Fibroblast of mammary gland (primary cell): ENCODE measurements at regions not wholly inside any gene's neighbourhood (a gene's known extent, or its start where the extent isn't known, plus 50 kb on each side); places are given as distances from the start of the nearest gene placed in this dataset.

Experiments
- DNase-seq: peaks from one replicate; pipeline ENCODE4 v3.0.0-alpha.2; 2010; ENCODE audit warnings: low read depth
- H3K4me3 ChIP-seq: 2 replicates; pipeline ENCODE4 v1.5.1; 2011; ENCODE audit warnings: low read depth, mild to moderate bottlenecking, low read length, moderate library complexity; ENCODE audit not compliant: control insufficient read depth
- CTCF ChIP-seq: conservative IDR thresholded peaks from 2 replicates; pipeline ENCODE4 v1.5.1; 2011; ENCODE audit warnings: low read depth, low read length, inconsistent platforms; ENCODE audit not compliant: control insufficient read depth, insufficient read depth

- TF ChIP-seq CTCF, result no peak
- no peak overlapping the region for H3K4me3 ChIP-seq
- DNase-seq, result no peak
These were observed 168.4 kb upstream of the VEPH1 start for GRCh38 chr3:157671656-157672055.

DNA sequence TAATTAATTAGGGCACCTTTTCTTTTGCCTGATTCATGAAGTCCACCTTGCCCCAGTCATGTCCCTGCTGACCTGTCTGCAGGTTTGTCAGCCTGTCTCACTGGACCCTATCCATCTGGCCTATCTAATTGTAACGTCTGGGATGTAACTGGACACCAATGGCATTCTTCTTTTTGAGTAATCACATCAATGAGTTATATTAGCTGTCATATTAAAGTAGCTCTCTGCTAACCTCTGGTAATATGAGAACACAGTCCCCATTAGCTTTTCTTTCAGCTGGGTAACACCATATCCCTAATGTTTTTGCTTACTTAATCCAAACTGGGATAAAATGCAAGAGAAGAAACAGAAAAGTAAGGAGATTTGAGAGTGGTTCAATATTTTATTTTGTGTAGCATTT, 166.2 kb upstream of the VEPH1 start:
- DNase-seq, result peak; percentile 28
- H3K4me3 ChIP-seq, result no peak overlapping the region
- no peak for TF ChIP-seq CTCF

GRCh38 chr3:157667493-157667892, 164.3 kb upstream of the VEPH1 start:
- H3K4me3 ChIP-seq, result no peak overlapping the region
- no peak for DNase-seq
- TF ChIP-seq CTCF, result no peak

DNA sequence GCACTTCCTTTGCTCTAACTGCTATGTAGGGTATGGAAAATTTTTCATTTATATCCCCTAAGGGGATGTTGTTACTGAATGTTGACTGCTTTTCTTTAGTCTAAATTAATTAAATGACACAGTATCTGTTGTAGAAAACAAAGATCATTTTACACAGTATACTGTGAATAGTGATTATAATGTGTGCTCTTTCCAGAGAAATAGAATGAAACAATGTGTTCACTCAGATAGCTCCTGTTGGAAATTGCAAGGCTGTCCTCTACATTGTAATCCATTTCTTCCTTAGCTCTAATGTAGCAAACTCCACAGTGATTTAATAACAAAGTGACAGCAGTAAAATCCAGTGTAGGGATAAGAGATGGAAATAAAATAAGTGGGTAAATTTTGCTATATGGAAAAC, 159.0 kb upstream of the VEPH1 start:
- no peak for TF ChIP-seq CTCF
- no peak for DNase-seq
- no peak overlapping the region for H3K4me3 ChIP-seq

DNA sequence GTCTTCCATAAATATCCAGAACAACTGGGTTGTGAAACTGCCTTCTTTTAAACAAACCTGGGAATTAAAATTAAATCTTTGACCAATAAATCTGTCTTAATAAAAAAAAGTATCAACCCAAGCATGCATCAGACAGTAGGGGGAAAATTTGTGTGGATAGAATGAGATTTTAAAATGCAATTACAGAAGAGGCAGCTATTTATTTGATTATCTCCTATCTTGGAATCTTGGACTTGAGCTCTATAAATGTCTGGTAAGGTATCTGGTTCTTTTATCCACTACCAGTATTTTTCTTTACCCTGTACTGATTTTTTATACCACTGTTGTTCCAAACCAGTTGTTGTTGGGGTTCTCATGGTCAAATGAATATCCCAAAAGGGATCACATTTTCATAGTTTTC, 157.6 kb upstream of the VEPH1 start:
- no peak for TF ChIP-seq CTCF
- DNase-seq, result no peak
- H3K4me3 ChIP-seq, result no peak overlapping the region

- no peak for TF ChIP-seq CTCF
- no peak for DNase-seq
- no peak overlapping the region for H3K4me3 ChIP-seq
These were observed 149.2 kb upstream of the VEPH1 start for GRCh38 chr3:157652366-157652765.

DNA sequence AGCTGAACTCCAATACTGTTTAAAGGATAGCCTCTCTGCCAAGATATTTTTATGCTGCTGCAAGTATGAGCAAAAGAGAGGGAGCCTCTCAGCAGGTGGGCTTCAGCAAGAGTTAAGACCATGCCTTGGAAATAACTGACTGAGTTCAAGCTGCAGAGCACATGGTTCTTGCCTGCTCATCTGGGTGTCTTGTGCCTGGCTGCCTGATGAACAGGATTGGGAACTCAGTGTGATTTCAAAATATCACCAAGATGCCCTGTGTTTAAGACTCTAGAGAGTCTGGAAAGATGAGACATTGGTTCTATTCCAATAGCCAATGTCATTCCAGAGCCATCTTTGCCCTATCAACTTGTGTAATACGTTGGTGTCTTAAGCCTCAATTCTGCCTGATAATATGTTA, 147.5 kb upstream of the VEPH1 start:
- TF ChIP-seq CTCF, result no peak
- H3K4me3 ChIP-seq, result no peak overlapping the region
- no peak for DNase-seq
